HCT116 (cell line): ENCODE measurements at regions not wholly inside any gene's neighbourhood (a gene's known extent, or its start where the extent isn't known, plus 50 kb on each side); places are given as distances from the start of the nearest gene placed in this dataset.

Source experiments
- ATAC-seq: fragments of 200-7000 bp; cut with Tn5 transposase; 2 replicates; pipeline ENCODE4 v1.9.1; 2020; ENCODE audit warnings: mild to moderate bottlenecking, moderate library complexity
- BruUV-seq: library from RNA; stranded (reverse); fragments of 400-500 nt; replicated peaks from 2 replicates; lab custom pipeline; 2021; lab: Mats Ljungman, UMichigan
- CTCF ChIA-PET: fragments of 300-600 bp; sonication (Branson Sonifier 250); formaldehyde crosslinking; loops from one replicate; lab custom pipeline; 2021; ENCODE audit warnings: antibody characterized with exemption; lab: Charles Lee
- POLR2A ChIA-PET: fragments of 300-600, 350-600 bp; sonication (Branson Sonifier 250); formaldehyde crosslinking; loops from one replicate; lab custom pipeline; 2021; ENCODE audit warnings: antibody characterized with exemption; lab: Charles Lee
- RAD21 ChIA-PET, 2 experiments: fragments of 300-600 bp; sonication (Branson Sonifier 250); formaldehyde crosslinking; loops; one replicate each; lab custom pipeline; 2023; ENCODE audit warnings: low total read pairs in 2 of 2; ENCODE audit not compliant: uncharacterized antibody in 2 of 2, unreplicated experiment in 2 of 2, low non-redundant PET in 1 of 2; lab: Charles Lee
- DNase-seq: peaks from one replicate; pipeline ENCODE4 v3.0.0-alpha.2; 2010; ENCODE audit warnings: low read depth, low spot score
- H2AFZ ChIP-seq: fragments of 200-600 bp; shearing (Covaris generic), sonication (generic); 2 replicates; pipeline ENCODE4 v1.6.1; 2017; ENCODE audit warnings: low read depth, mixed run types, mixed read lengths, antibody characterized with exemption, low read length; ENCODE audit not compliant: poor library complexity, severe bottlenecking
- H3K27ac ChIP-seq: 2 replicates; pipeline ENCODE4 v1.5.1; 2012; ENCODE audit warnings: low read depth, low read length
- H3K27me3 ChIP-seq: fragments of 200-600 bp; sonication (generic); 2 replicates; pipeline ENCODE4 v1.6.1; 2016; ENCODE audit warnings: mixed run types, low read length, mixed read lengths; ENCODE audit not compliant: insufficient read depth
- H3K36me3 ChIP-seq, 2 experiments: fragments of 200-500 bp in 1 of 2; fragments of 200-600 bp in 1 of 2; sonication (Bioruptor generic) in 1 of 2; sonication (generic) in 1 of 2; 2 replicates each; pipeline versions ENCODE4 v1.5.1 to v1.6.1; 2014 to 2016; ENCODE audit warnings: low read length in 2 of 2, inconsistent platforms in 1 of 2, mixed read lengths in 1 of 2, mixed run types in 1 of 2; ENCODE audit not compliant: insufficient read depth in 2 of 2, control insufficient read depth in 1 of 2
- H3K4me1 ChIP-seq, 2 experiments: fragments of 200-600 bp in 1 of 2; sonication (generic) in 1 of 2; 2 replicates each; pipeline versions ENCODE4 v1.5.1 to v1.6.1; 2012 to 2017; ENCODE audit warnings: low read length in 2 of 2, inconsistent platforms in 1 of 2, mild to moderate bottlenecking in 1 of 2, mixed read lengths in 1 of 2, mixed run types in 1 of 2, moderate library complexity in 1 of 2; ENCODE audit not compliant: insufficient read depth in 2 of 2, control insufficient read depth in 1 of 2
- H3K4me2 ChIP-seq: fragments of 200-600 bp; sonication (generic); 2 replicates; pipeline ENCODE4 v1.6.1; 2017; ENCODE audit warnings: mixed run types, low read length, mixed read lengths
- H3K4me3 ChIP-seq, 2 experiments: fragments of 200-600 bp in 1 of 2; sonication (generic) in 1 of 2; replicated peaks in 1 of 2; 2 replicates each; pipeline ENCODE4 v1.5.1; 2011 to 2016; ENCODE audit warnings: low read length in 2 of 2, control low read depth in 1 of 2, low read depth in 1 of 2, mild to moderate bottlenecking in 1 of 2, mixed read lengths in 1 of 2, mixed run types in 1 of 2
- H3K79me2 ChIP-seq: fragments of 200-600 bp; sonication (generic); 2 replicates; pipeline ENCODE4 v1.6.1; 2017; ENCODE audit warnings: mild to moderate bottlenecking, mixed run types, low read length, moderate library complexity, mixed read lengths; ENCODE audit not compliant: insufficient read depth
- H3K9ac ChIP-seq: fragments of 200-600 bp; sonication (generic); 2 replicates; pipeline ENCODE4 v1.6.1; 2016; ENCODE audit warnings: low read length, mixed read lengths
- H3K9me2 ChIP-seq: fragments of 200-600 bp; sonication (generic), shearing (Covaris generic); 2 replicates; pipeline ENCODE4 v1.6.1; 2017; ENCODE audit warnings: mixed run types, mild to moderate bottlenecking, moderate library complexity; ENCODE audit not compliant: insufficient read depth
- H3K9me3 ChIP-seq, 2 experiments: fragments of 200-500 bp in 1 of 2; fragments of 200-600 bp in 1 of 2; sonication (Bioruptor generic) in 1 of 2; sonication (generic) in 1 of 2; 2 replicates each; pipeline ENCODE4 v1.6.1; 2014 to 2017; ENCODE audit warnings: low read length in 2 of 2, mixed read lengths in 2 of 2, inconsistent platforms in 1 of 2, low read depth in 1 of 2, mild to moderate bottlenecking in 1 of 2, mixed run types in 1 of 2, moderate library complexity in 1 of 2; ENCODE audit not compliant: control insufficient read depth in 1 of 2, insufficient read depth in 1 of 2
- H4K20me1 ChIP-seq: fragments of 200-600 bp; sonication (generic), shearing (Covaris generic); 2 replicates; pipeline ENCODE4 v1.6.1; 2017; ENCODE audit warnings: mixed run types, mild to moderate bottlenecking, moderate library complexity; ENCODE audit not compliant: insufficient read depth
- CBX3 ChIP-seq: IDR thresholded peaks from 2 replicates; pipeline ENCODE4 v1.6.1; 2012; ENCODE audit warnings: low read depth
- CEBPB ChIP-seq: IDR thresholded peaks from 2 replicates; pipeline ENCODE4 v1.6.1; 2012; ENCODE audit warnings: low read depth
- CTCF ChIP-seq, 3 experiments: fragments of 200-600 bp in 1 of 3; sonication (generic) in 1 of 3; IDR thresholded peaks in 2 of 3; conservative IDR thresholded peaks in 1 of 3; 2 replicates each; pipeline ENCODE4 v1.5.1; 2012 to 2017; ENCODE audit warnings: low read depth in 2 of 3, low read length in 2 of 3, antibody characterized with exemption in 1 of 3, borderline replicate concordance in 1 of 3, control low read depth in 1 of 3, mild to moderate bottlenecking in 1 of 3, mixed read lengths in 1 of 3, mixed run types in 1 of 3, moderate library complexity in 1 of 3; ENCODE audit not compliant: insufficient read depth in 1 of 3
- ELF1 ChIP-seq: IDR thresholded peaks from 2 replicates; pipeline ENCODE4 v1.6.1; 2012; ENCODE audit warnings: low read depth, borderline replicate concordance
- EZH2phosphoT487 ChIP-seq: fragments of 200-600 bp; IDR thresholded peaks from 2 replicates; pipeline ENCODE4 v1.6.1; 2018; ENCODE audit warnings: antibody characterized with exemption, borderline replicate concordance
- JUND ChIP-seq: IDR thresholded peaks from 2 replicates; pipeline ENCODE4 v1.6.1; 2012
- MAX ChIP-seq: IDR thresholded peaks from 2 replicates; pipeline ENCODE4 v1.6.1; 2012
- POLR2A ChIP-seq: IDR thresholded peaks from 2 replicates; pipeline ENCODE4 v1.7.0; 2011; ENCODE audit warnings: borderline replicate concordance; ENCODE audit not compliant: insufficient read depth, insufficient read length; ENCODE audit errors: extremely low read depth
- POLR2AphosphoS5 ChIP-seq: IDR thresholded peaks from 2 replicates; pipeline ENCODE4 v1.6.1; 2011; ENCODE audit warnings: mild to moderate bottlenecking, low read depth, low read length, moderate library complexity
- RAD21 ChIP-seq: IDR thresholded peaks from 2 replicates; pipeline ENCODE4 v1.6.1; 2012; ENCODE audit warnings: low read depth, mild to moderate bottlenecking
- REST ChIP-seq: IDR thresholded peaks from 2 replicates; pipeline ENCODE4 v1.6.1; 2012; ENCODE audit warnings: low read depth
- SIN3A ChIP-seq: IDR thresholded peaks from 2 replicates; pipeline ENCODE4 v1.6.1; 2012; ENCODE audit warnings: low read depth
- SP1 ChIP-seq: IDR thresholded peaks from 2 replicates; pipeline ENCODE4 v1.6.1; 2012; ENCODE audit warnings: low read depth
- SRF ChIP-seq: IDR thresholded peaks from 2 replicates; pipeline ENCODE4 v1.6.1; 2012; ENCODE audit warnings: low read depth
- TCF7L2 ChIP-seq: IDR thresholded peaks from 2 replicates; pipeline ENCODE4 v1.7.0; 2011; ENCODE audit warnings: borderline replicate concordance, inconsistent platforms; ENCODE audit not compliant: insufficient read depth, insufficient read length; ENCODE audit errors: extremely low read depth
- ZBTB33 ChIP-seq: IDR thresholded peaks from 2 replicates; pipeline ENCODE4 v1.6.1; 2011; ENCODE audit warnings: mild to moderate bottlenecking, low read length, moderate library complexity; ENCODE audit not compliant: insufficient replicate concordance; ENCODE audit errors: extremely low read depth
- ZFX ChIP-seq: fragments of 450-650 bp; IDR thresholded peaks from 2 replicates; pipeline ENCODE4 v1.6.1; 2017
- intact Hi-C: fragments of 100-400 bp; cut with micrococcal nuclease; formaldehyde crosslinking; loops from 2 replicates; pipeline ENCODE4 v1.10.0; 2022

GRCh38 chr14:95003099-95003960 is 154.0 kb downstream of the DICER1 start:
- DNase-seq (no peak), ATAC-seq (no peak)
- Histone ChIP-seq H3K4me2 (no peak overlapping the region), H3K4me3 (no peak overlapping the region), H3K4me1 (no peaks in the 10 kb centered on the region), H3K9me2 (no peaks in the 10 kb centered on the region), H3K79me2 (no peaks in the 10 kb centered on the region), H3K27me3 (peaks cover 7% of the 10 kb centered on the region; the same call in 1 of the 2 replicates), H4K20me1 (no peaks in the 10 kb centered on the region), H2AFZ (no peak overlapping the region), H3K9me3 (no peaks in the 10 kb centered on the region), H3K9ac (no peak overlapping the region), H3K27ac (no peak overlapping the region), H3K36me3 (no peaks in the 10 kb centered on the region)
- no TSS peak for BruUV-seq
- intact Hi-C loops, result no loop called here
- ChIA-PET CTCF (no interaction called here), RAD21 (no interaction called here), POLR2A (no interaction called here)
- TF ChIP-seq ZFX, result no peak
- no peak for TF ChIP-seq SIN3A
- no peak for TF ChIP-seq CBX3
- TF ChIP-seq JUND, result no peak
- no peak for TF ChIP-seq REST
- TF ChIP-seq POLR2AphosphoS5, result no peak
- TF ChIP-seq ELF1, result no peak
- TF ChIP-seq EZH2phosphoT487, result no peak
- no peak for TF ChIP-seq SP1
- no peak for TF ChIP-seq TCF7L2
- no peak for TF ChIP-seq SRF
- no peak for TF ChIP-seq POLR2A
- TF ChIP-seq CTCF (IDR thresholded peaks at IDR 0.05 in 2 of 3, conservative IDR thresholded peaks at IDR 0.05 in 1 of 3; ENCODE audit: borderline replicate concordance in 1 of 3, insufficient read depth in 1 of 3, low read depth in 2 of 3, low read length in 2 of 3), result no peak
- TF ChIP-seq RAD21, result no peak
- no peak for TF ChIP-seq ZBTB33
- TF ChIP-seq CEBPB, result no peak
- TF ChIP-seq MAX, result no peak
